ENCODE measurements at regions not wholly inside any gene's neighbourhood (a gene's known extent, or its start where the extent isn't known, plus 50 kb on each side); places are given as distances from the start of the nearest gene placed in this dataset.

GRCh38 chr11:15419696-15420095 lies 305.0 kb downstream of the INSC start:
- no peaks in the 10 kb centered on the region for H3K9me3 ChIP-seq (ENCODE audit: control insufficient read depth, insufficient read depth, low read length)
- no peak overlapping the region for H3K9ac ChIP-seq (ENCODE audit: low read depth, low read length)
- H3K36me3 ChIP-seq (ENCODE audit: insufficient read depth, low read length), result no peaks in the 10 kb centered on the region
- H3K4me1 ChIP-seq (ENCODE audit: insufficient read depth, low read length), result no peaks in the 10 kb centered on the region; the same call in 1 of the 2 replicates

- H3K9me3 ChIP-seq (ENCODE audit: control insufficient read depth, insufficient read depth, low read length), result no peaks in the 10 kb centered on the region
- no peaks in the 10 kb centered on the region for H3K36me3 ChIP-seq (ENCODE audit: insufficient read depth, low read length)
- no peak overlapping the region for H3K9ac ChIP-seq (ENCODE audit: low read depth, low read length)
- no peaks in the 10 kb centered on the region for H3K4me1 ChIP-seq (ENCODE audit: insufficient read depth, low read length)
Measured at GRCh38 chr11:15430381-15430780, 315.7 kb downstream of the INSC start.

GRCh38 chr11:15434529-15434928 lies 319.8 kb downstream of the INSC start:
- Histone ChIP-seq H3K9ac (ENCODE audit: low read depth, low read length) (no peak overlapping the region), H3K36me3 (ENCODE audit: insufficient read depth, low read length) (no peaks in the 10 kb centered on the region), H3K4me1 (ENCODE audit: insufficient read depth, low read length) (no peaks in the 10 kb centered on the region), H3K9me3 (ENCODE audit: control insufficient read depth, insufficient read depth, low read length) (no peaks in the 10 kb centered on the region)

DNA sequence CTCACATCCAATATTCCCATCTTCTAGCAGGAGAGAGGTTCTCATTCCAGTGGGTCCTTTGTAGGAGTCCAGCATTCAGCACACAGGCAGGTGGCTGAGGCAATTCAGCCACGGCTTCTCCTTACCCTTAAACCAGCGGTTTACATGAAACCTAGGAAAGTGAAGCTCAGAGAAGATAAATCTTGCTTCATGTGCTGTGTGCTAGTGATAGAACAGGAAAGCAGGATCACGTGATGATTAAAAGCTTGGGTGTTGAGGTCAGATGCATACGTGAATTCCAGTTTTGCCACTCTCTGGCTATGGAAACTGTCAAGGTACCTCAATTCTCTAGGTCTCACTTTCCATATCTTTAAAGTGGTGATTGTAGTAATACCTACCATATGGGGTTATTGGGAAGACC lies 331.6 kb downstream of the INSC start:
- H3K9ac ChIP-seq (ENCODE audit: low read depth, low read length), result no peak overlapping the region
- no peaks in the 10 kb centered on the region for H3K4me1 ChIP-seq (ENCODE audit: insufficient read depth, low read length)
- no peaks in the 10 kb centered on the region for H3K36me3 ChIP-seq (ENCODE audit: insufficient read depth, low read length)
- H3K9me3 ChIP-seq (ENCODE audit: control insufficient read depth, insufficient read depth, low read length), result no peaks in the 10 kb centered on the region

- Histone ChIP-seq H3K9me3 (ENCODE audit: control insufficient read depth, insufficient read depth, low read length) (no peaks in the 10 kb centered on the region), H3K9ac (ENCODE audit: low read depth, low read length) (no peak overlapping the region), H3K4me1 (ENCODE audit: insufficient read depth, low read length) (no peaks in the 10 kb centered on the region), H3K36me3 (ENCODE audit: insufficient read depth, low read length) (no peaks in the 10 kb centered on the region)
Measured at GRCh38 chr11:15446929-15447328, 332.2 kb downstream of the INSC start.

DNA sequence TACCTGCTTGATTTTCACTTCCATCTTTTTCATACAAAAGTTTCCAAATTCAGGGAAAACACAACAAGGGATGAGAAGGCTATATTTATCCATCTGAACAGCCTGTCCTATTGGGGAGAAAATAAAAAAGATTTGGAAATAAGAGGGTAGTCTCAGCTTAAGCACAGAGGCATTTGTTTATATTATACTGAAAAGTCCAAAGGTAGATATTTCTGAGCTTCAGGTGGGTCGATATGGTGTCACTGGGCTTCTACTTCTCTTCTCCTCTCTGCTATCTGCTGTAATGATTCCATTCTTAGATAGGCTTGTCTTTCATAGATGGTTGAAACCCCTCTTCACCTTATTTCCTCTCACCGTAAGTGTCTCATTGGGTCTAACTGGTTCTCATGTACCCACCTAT lies 337.0 kb downstream of the INSC start:
- no peak overlapping the region for H3K9ac ChIP-seq (ENCODE audit: low read depth, low read length)
- H3K9me3 ChIP-seq (ENCODE audit: control insufficient read depth, insufficient read depth, low read length), result no peaks in the 10 kb centered on the region
- H3K36me3 ChIP-seq (ENCODE audit: insufficient read depth, low read length), result no peaks in the 10 kb centered on the region
- no peaks in the 10 kb centered on the region for H3K4me1 ChIP-seq (ENCODE audit: insufficient read depth, low read length)

- H3K4me1 ChIP-seq (ENCODE audit: insufficient read depth, low read length), result no peaks in the 10 kb centered on the region
- no peaks in the 10 kb centered on the region for H3K9me3 ChIP-seq (ENCODE audit: control insufficient read depth, insufficient read depth, low read length)
- no peaks in the 10 kb centered on the region for H3K36me3 ChIP-seq (ENCODE audit: insufficient read depth, low read length)
Measured at GRCh38 chr11:15453211-15453765, 338.6 kb downstream of the INSC start.

GRCh38 chr11:15468466-15468865 lies 353.7 kb downstream of the INSC start:
- H3K9me3 ChIP-seq (ENCODE audit: control insufficient read depth, insufficient read depth, low read length), result no peaks in the 10 kb centered on the region
- H3K4me1 ChIP-seq (ENCODE audit: insufficient read depth, low read length), result peaks cover 14% of the 10 kb centered on the region
- H3K36me3 ChIP-seq (ENCODE audit: insufficient read depth, low read length), result no peaks in the 10 kb centered on the region
- H3K9ac ChIP-seq (ENCODE audit: low read depth, low read length), result no peak overlapping the region

More at GRCh38 chr11:15453211-15453765, 338.6 kb downstream of the INSC start:
- no peak overlapping the region for H3K9ac ChIP-seq (ENCODE audit: low read depth, low read length)

GRCh38 chr11:15471048-15471894 lies 356.5 kb downstream of the INSC start:
- Histone ChIP-seq H3K9ac (ENCODE audit: low read depth, low read length) (no peak overlapping the region), H3K9me3 (ENCODE audit: control insufficient read depth, insufficient read depth, low read length) (no peaks in the 10 kb centered on the region), H3K4me1 (ENCODE audit: insufficient read depth, low read length) (peaks cover 14% of the 10 kb centered on the region), H3K36me3 (ENCODE audit: insufficient read depth, low read length) (no peaks in the 10 kb centered on the region)

DNA sequence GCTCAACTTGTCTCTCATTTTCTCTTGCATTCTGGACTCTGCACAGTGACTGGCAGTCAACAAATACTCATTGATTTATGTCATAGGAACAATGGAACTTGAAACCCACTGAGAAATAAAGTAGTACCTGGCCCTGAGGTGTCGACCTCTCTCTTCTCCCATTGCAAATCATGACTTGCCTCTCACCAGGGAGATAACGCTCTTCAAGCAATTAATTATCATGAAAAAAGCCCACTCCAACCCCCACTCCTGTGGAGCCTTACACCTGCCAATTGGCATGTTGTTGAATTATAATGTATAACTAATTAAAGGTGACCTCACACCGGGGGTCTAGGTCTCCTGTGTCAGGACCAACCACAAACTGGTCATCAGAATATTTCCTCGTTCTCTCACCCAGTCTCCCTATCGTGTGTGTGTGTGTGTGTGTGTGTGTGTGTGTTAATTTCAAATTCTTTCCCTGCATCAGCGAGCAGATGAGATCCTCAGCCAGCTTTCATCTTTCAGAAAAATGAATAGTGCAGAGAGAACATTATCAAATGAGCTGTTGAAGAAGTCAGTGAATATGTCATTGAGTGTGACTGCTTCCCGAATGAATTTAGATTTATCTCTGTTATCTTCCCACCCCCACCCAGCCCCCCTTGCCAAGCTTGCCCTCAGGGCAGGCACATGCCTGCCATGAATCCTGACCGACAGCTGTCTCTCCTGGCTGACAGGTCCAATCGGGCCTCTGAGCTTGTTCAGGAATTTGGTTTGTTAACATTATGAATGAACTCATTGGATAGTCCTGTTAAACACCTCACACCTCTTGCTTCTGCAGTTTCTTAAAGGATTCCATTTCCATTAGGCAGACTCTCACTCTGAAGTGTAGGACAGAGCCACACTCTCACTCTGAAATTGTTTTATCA lies 357.4 kb downstream of the INSC start:
- peaks cover 14% of the 10 kb centered on the region for H3K4me1 ChIP-seq (ENCODE audit: insufficient read depth, low read length)
- H3K36me3 ChIP-seq (ENCODE audit: insufficient read depth, low read length), result no peaks in the 10 kb centered on the region
- H3K9ac ChIP-seq (ENCODE audit: low read depth, low read length), result no peak overlapping the region
- no peaks in the 10 kb centered on the region for H3K9me3 ChIP-seq (ENCODE audit: control insufficient read depth, insufficient read depth, low read length)

GRCh38 chr11:15473954-15474837 lies 359.5 kb downstream of the INSC start:
- Histone ChIP-seq H3K4me1 (ENCODE audit: insufficient read depth, low read length) (peaks cover 14% of the 10 kb centered on the region), H3K36me3 (ENCODE audit: insufficient read depth, low read length) (no peaks in the 10 kb centered on the region), H3K9me3 (ENCODE audit: control insufficient read depth, insufficient read depth, low read length) (no peaks in the 10 kb centered on the region), H3K9ac (ENCODE audit: low read depth, low read length) (no peak overlapping the region)

DNA sequence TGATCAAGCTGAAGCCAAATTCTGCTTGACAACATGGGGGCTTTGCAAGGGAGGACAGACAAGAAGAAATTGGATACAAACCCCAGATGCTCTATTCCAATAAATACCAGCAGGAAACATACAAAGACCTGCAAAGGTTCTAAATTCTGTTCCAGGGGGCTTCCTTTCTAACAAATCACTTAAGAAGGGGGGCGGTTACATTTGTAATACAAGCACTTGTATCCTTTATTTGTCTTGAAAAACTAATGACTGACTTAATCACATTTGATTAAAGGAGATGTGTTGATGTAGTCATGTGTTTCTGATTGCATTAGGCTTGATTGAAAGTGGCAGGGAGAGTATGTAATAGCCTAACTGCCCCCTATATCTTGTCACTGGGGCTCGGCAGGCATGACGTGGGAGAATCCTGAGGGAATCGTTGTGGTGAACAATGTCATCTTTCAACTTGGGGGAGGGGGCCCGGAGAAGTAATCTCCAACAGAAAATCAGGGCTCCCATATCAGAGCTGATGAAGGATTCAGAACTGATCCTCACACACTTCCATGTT lies 361.7 kb downstream of the INSC start:
- H3K4me1 ChIP-seq (ENCODE audit: insufficient read depth, low read length), result peaks cover 12% of the 10 kb centered on the region
- H3K36me3 ChIP-seq (ENCODE audit: insufficient read depth, low read length), result no peaks in the 10 kb centered on the region
- H3K9me3 ChIP-seq (ENCODE audit: control insufficient read depth, insufficient read depth, low read length), result no peaks in the 10 kb centered on the region
- H3K9ac ChIP-seq (ENCODE audit: low read depth, low read length), result no peak overlapping the region

- H3K9ac ChIP-seq (ENCODE audit: low read depth, low read length), result no peak overlapping the region
Measured at GRCh38 chr11:15481871-15482270, 367.1 kb downstream of the INSC start.

More at GRCh38 chr11:15481871-15482270, 367.1 kb downstream of the INSC start:
- Histone ChIP-seq H3K36me3 (ENCODE audit: insufficient read depth, low read length) (no peaks in the 10 kb centered on the region), H3K9me3 (ENCODE audit: control insufficient read depth, insufficient read depth, low read length) (no peaks in the 10 kb centered on the region), H3K4me1 (ENCODE audit: insufficient read depth, low read length) (no peaks in the 10 kb centered on the region)
